GM21723 (cell line): ENCODE measurements at regions not wholly inside any gene's neighbourhood (a gene's known extent, or its start where the extent isn't known, plus 50 kb on each side); places are given as distances from the start of the nearest gene placed in this dataset.
"Not testable (repeated sequence)": the region's sequence is repeated elsewhere in the genome, so short reads cannot be mapped to it uniquely, and the experiment has no call there.

Source experiments
- ATAC-seq: cut with Tn5 transposase; IDR thresholded peaks from one replicate; pipeline ENCODE4 v1.9.1; 2021; ENCODE audit warnings: mild to moderate bottlenecking, moderate library complexity; ENCODE audit not compliant: unreplicated experiment

DNA sequence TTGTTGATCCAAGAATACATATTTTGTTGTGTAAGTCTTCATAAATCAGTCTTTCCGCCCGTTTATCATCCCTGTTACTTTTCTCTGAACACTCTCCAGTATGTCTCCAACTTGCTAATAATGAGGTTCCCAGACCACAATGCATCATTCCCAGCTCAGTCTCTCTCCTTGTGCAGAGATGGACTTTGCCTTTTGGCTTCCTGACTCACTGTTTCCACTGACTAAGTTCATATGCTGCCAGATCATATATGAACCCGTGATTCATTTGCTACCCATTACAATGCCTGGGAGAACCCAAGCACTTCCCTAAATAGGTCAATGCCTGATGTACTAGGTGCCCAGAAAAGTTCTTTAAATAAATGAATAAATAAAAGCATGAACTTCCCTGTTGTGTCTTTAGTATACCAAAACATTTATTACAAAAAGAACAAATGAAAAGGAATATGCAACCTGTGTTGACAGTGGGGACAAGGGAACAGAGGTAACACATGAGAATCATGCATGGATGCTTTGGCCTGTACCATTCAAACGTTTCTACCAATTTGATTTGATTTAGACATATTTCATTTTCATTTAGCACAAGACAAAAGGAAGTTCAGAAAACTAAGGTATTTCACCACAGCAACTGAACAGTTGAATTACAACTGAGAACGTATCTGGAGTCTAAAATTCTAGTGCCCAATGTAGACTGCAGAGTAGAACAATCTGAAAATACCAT, 215.4 kb upstream of the HNRNPA3 start:
- ATAC-seq: peak; percentile 57

DNA sequence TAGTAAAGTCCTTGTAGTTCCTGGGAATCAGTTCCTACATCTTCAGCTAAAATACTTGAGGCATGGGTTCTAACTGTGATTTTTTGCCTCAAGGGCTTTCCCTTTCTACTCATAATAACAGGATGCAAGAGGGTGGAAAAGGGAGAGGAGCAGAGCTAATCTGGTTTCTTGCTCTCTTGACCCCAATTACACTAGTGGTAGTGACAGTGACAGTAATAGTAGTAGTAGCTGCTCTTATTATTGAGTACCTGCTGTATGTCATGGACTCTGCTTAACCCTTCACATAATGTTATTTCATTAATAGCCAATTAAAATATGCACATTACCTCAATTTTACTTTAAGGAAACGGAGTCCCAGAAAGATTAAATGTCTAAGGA, 214.8 kb upstream of the HNRNPA3 start:
- ATAC-seq: peak; percentile 33

- ATAC-seq: peak; percentile 58
Observed at GRCh38 chr2:176999301-176999700, 213.3 kb upstream of the HNRNPA3 start.

DNA sequence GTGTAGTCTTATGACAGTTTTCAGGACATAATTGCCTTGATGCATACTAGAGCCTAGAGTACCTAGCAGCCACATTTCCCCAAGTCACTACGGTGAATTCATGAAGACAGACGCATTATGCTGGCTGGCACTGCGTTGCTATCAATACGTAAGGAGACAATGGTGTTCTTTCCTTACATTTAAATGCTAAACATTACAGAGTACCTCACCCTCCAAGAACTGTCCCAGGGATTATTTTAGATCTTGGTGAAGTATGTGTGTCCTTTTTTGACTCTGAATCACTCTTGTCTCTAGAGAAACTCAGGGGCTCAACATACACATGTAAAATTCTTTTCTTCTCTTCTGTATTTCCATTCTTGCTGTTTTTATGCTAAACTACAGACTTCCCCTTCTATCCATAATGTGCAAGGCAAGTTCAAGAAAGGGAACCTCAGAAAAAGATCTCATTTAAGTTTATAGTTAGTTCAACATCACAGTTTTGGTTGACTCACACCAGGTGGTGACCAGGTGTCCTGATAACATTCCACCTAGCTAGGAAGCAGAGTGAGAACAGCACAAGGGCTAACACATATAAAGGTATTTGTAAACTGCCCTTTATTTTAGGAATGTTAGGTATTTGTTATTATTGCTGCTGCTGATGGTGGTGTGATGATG, 212.4 kb upstream of the HNRNPA3 start:
- ATAC-seq: no peak

- no peak for ATAC-seq
Observed at GRCh38 chr2:177000715-177001072, 211.9 kb upstream of the HNRNPA3 start.

- ATAC-seq: no peak
Observed at GRCh38 chr2:177001334-177001733, 211.3 kb upstream of the HNRNPA3 start.

DNA sequence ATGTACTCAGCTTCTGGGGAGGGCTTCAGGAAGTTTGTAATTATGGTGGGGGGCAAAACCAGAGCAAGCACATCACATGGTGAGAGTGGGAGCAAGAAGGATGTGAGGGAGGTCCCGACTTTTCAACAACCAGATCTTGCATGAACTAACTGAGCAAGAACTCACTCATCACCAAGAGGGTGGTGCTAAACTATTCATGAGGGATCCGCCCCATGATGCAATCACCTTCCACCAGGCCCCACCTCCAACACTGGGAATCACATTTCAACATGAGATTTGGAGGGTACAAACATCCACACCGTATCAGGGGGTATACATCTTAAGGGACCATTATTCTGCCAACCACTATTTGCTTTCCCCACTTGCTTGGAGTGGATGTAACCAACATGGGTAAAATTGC, 209.6 kb upstream of the HNRNPA3 start:
- no peak for ATAC-seq

- not testable (repeated sequence) for ATAC-seq
Observed at GRCh38 chr2:177007726-177008125, 204.9 kb upstream of the HNRNPA3 start.

DNA sequence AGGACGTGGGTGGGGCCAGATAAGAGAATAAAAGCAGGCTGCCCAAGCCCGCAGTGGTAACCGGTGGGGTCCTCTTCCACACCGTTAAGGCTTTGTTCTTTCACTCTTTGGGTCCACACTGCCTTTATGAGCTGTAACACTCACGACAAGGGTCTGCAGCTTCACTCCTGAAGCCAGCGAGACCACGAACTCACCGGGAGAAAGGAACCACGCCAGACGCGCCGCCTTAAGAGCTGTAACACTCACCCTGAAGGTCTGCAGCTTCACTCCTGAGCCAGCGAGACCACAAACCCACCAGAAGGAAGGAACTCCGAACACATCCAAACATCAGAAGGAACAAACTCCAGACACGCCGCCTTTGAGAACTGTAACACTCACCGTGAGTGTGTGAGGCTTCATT, 203.9 kb upstream of the HNRNPA3 start:
- not testable (repeated sequence) for ATAC-seq

GRCh38 chr2:177010146-177010545, 202.4 kb upstream of the HNRNPA3 start:
- no peak for ATAC-seq

DNA sequence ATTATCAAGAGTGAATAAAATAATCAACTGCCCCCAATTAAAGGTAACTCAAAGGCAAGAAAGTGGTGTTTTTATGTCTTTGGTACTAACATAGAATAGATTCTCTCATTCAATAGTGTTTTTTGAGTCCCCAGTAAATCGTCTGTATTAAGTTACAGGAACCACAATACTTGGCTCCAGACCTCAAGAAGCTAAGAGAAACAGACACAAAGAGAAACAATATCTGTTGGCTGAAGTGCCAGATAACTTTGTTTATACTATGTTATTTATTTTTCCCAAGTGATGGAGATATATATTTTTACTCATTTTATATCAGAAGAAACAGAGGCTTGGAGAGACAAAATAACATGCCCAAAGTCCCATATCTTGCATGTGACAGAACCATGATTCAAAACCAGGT, 201.7 kb upstream of the HNRNPA3 start:
- no peak for ATAC-seq

- ATAC-seq: no peak
Observed at GRCh38 chr2:177014946-177015345, 197.6 kb upstream of the HNRNPA3 start.

DNA sequence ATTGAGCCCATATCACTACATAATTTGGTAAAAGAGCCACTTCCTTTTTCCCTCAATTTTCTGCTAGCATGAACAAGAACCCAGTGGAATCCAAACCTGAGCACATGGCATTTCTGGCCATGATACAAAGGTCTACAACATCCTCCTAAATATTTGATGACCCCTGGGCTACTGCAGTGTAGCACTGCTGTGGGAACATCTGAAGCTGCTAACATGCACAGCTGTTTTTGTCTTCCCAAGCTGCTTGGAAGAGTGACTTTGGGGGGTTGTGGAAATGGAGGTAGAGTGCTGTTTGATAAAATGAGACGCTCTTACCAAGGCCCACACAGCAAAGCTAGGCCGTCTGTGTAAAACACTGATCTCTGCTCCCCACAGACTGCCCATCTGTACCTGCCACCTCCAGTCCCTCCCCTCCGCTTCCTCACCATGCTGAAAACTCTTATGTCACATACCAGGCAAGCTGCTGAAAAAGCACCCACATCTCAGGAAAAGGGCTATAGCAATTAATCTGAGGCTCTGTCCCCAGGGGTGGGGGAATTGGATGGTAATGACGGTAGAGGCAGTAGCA, 197.2 kb upstream of the HNRNPA3 start:
- ATAC-seq: no peak

GRCh38 chr2:177020524-177021119, 192.0 kb upstream of the HNRNPA3 start:
- ATAC-seq: no peak

DNA sequence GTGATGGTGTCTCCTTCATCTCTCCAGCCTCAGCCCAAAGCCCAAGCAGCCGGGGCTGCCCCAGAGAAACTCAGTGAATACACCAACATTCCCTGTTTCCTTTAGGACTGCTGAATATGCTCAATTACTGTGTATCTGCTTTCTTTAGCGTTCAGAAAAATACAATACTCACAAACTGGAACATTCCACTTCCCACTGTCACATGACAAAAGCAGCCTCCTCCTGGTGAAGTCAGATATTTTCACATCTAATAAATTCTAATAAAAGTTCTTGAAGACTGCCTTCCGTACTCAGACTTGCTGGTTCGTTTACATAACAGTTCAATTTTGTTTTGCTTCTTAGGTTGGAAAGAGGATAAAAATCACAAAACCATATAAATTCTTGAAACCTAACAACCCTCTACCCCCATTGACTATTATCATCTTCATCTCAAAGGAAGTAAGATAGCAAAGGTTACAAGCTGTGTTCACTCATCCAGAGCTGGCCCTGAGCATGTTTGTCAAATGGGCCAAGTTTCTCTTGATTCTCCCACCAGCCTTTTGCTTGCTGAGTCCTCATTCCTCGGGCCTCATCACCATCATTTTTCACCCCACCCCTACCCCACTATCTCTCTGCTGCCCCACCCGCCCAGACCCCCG, 190.8 kb upstream of the HNRNPA3 start:
- ATAC-seq: no peak

DNA sequence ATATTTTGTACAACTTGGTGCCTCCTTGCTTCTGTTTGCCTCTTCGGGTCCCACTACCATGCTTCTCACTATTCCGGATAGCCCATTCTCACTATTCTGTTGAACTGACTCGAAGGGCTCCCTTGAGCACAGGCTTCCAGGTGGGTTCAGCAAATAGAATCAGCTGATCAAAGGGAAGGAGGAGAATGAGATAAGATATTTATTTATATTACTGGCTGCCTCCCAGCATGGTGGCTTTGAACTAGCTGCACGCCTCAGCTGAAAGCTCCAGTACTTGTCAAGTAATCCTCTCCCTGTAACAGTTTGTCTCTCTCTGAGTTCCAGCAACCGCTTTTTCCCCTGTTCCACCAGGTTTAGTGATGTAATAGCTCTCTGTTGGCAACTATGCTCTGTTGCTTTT, 187.8 kb upstream of the HNRNPA3 start:
- ATAC-seq: no peak

- no peak for ATAC-seq
Observed at GRCh38 chr2:177026253-177026652, 186.3 kb upstream of the HNRNPA3 start.

- no peak for ATAC-seq
Observed at GRCh38 chr2:177026956-177027355, 185.6 kb upstream of the HNRNPA3 start.

GRCh38 chr2:177028296-177028695, 184.3 kb upstream of the HNRNPA3 start:
- no peak for ATAC-seq

- ATAC-seq: no peak
Observed at GRCh38 chr2:177029075-177029474, 183.5 kb upstream of the HNRNPA3 start.

DNA sequence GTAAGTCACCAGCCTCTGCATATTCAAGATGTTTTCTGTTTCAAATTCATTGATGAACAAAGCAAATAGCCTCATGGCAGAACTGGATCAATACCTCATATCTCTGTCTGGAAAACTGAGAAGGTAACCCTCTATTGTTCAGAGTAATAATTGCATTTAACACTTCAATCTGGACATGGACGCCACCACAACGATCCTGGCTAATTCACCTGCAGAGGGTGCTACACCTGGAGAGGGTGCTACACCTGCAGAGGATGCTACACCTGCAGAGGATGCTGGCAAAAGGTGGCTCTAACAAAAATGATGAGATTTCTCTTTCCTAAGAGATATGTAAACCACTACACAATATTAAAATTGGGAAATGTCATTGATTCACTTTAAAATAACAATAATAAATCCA, 183.1 kb upstream of the HNRNPA3 start:
- ATAC-seq: no peak

- ATAC-seq: no peak
Observed at GRCh38 chr2:177029901-177030300, 182.7 kb upstream of the HNRNPA3 start.
